Gastrocnemius medialis (tissue), 4 donors: ENCODE measurements at regions not wholly inside any gene's neighbourhood (a gene's known extent, or its start where the extent isn't known, plus 50 kb on each side); places are given as distances from the start of the nearest gene placed in this dataset.

Source experiments
- POLR2A ChIP-seq, 2 donors: fragments of 450-650 bp; IDR thresholded peaks; one replicate each; pipeline ENCODE4 v1.6.1; 2017; ENCODE audit warnings: antibody characterized with exemption in 2 of 2, mild to moderate bottlenecking in 2 of 2, moderate library complexity in 2 of 2
- TF ChIP-seq, protein P1 (sequence below), 5 experiments: fragments of 450-650 bp in 3 of 5; fragments of 200-600 bp in 2 of 5; sonication (generic) in 2 of 5; IDR thresholded peaks in 4 of 5; conservative IDR thresholded peaks in 1 of 5; 1 replicate in 4 of 5; 2 replicates in 1 of 5; pipeline ENCODE4 v1.5.1; 2016 to 2019; ENCODE audit warnings: antibody characterized with exemption in 5 of 5, mild to moderate bottlenecking in 3 of 5, moderate library complexity in 3 of 5

DNA sequence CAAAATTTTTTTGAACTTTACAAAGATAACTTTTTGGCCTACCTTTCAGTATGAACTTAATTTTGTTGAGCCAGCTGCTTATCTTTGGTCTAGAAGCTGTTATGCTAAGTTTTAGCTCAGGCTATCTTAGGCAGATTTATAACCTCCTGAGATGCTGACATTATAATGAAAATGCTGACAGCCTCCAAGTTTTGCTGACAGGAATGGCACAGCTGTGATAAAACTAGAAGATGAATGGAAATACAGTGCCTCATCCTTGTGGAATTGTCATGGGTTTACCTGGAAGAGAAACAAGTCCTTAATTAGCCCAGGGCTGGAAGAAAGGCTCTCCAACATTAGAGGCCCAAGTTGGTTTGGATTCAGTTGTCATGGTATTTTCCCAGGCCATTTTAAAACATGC lies 123.3 kb downstream of the OXSM start:
- no peak for TF ChIP-seq POLR2A (IDR thresholded peaks at IDR 0.05)
- TF ChIP-seq, protein P1, sequence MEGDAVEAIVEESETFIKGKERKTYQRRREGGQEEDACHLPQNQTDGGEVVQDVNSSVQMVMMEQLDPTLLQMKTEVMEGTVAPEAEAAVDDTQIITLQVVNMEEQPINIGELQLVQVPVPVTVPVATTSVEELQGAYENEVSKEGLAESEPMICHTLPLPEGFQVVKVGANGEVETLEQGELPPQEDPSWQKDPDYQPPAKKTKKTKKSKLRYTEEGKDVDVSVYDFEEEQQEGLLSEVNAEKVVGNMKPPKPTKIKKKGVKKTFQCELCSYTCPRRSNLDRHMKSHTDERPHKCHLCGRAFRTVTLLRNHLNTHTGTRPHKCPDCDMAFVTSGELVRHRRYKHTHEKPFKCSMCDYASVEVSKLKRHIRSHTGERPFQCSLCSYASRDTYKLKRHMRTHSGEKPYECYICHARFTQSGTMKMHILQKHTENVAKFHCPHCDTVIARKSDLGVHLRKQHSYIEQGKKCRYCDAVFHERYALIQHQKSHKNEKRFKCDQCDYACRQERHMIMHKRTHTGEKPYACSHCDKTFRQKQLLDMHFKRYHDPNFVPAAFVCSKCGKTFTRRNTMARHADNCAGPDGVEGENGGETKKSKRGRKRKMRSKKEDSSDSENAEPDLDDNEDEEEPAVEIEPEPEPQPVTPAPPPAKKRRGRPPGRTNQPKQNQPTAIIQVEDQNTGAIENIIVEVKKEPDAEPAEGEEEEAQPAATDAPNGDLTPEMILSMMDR (IDR thresholded peaks at IDR 0.05 in 4 of 5, conservative IDR thresholded peaks at IDR 0.05 in 1 of 5), result no peak
